Occipital lobe (tissue), 1 donor: ENCODE measurements at regions not wholly inside any gene's neighbourhood (a gene's known extent, or its start where the extent isn't known, plus 50 kb on each side); places are given as distances from the start of the nearest gene placed in this dataset.

Experiments
- DNase-seq: peaks from one replicate; lab custom pipeline; 2025; lab: John Stamatoyannopoulos, UW

- DNase-seq = no peak
These were observed 52.8 kb upstream of the FBXL7 start for GRCh38 chr5:15447209-15447608.

DNA sequence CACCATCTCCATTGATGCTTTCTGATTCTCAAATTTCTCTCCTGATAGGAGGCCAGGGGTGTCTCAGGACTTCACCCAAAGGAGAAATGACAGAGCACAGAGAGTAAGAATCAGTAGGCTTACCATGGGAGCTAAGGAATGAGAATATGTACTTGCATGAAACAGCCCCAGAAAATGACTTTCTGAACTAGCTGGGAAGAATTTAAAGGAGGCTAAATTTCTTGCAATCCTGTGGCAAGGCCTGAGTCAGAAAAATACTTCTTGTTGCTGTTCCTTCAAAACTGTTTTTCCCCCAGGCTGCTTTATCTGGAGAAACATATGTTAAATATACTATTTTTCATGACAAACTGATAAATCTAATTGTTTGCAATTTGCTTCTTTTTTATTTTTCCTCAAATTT lies 53.4 kb upstream of the FBXL7 start:
- DNase-seq = no peak

DNA sequence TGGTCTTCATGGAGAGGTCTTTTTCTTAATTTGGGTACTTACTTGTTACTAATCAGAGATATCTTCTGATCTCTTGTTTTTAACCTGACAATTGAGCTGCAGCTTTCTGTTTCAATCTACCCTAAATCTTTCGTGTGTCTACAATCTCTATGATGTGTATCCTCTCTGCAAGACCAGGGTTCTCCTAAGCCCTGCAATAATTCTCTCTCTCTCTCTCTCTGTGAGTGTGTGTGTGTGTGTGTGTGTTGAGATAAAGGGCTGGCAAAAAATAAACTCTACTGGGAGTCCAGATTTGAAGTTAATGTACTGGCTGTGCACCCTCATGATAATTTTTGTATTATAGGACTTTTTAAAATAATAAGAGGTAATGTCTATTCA lies 57.8 kb upstream of the FBXL7 start:
- DNase-seq = no peak

DNA sequence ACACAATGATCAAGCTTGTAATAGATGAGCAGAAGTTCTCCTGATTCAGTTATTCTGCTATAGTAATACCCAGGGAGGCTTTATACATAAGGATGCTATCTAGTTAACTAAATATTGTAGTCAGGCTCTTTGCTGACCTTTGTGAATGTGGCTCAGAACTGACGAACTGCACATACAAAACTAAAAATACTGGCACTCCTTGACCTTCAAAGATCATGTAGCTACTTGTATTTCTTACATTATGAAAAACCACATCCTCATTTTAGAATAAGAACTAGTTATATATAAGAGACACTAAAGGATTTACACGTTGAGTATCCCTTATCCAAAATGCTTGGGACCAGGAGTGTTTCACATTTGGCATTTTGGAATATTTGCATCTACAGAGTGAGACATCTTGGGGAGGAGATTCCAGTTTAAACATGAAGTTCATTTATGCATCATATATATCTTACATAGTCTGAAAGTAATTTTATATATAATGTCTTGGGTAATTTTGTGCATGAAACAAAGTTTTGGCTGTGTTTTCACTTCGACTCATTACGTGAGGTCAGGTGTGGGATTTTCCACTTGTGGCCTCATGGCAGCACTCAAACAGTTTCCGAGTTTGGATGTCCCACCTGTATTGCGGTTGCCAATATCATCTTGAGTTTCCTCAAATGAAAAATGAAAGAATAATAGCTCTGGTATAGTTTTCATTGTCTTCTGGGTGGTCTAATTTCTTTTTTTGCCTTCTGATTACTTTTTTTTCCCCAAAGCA lies 58.4 kb upstream of the FBXL7 start:
- no peak for DNase-seq

DNA sequence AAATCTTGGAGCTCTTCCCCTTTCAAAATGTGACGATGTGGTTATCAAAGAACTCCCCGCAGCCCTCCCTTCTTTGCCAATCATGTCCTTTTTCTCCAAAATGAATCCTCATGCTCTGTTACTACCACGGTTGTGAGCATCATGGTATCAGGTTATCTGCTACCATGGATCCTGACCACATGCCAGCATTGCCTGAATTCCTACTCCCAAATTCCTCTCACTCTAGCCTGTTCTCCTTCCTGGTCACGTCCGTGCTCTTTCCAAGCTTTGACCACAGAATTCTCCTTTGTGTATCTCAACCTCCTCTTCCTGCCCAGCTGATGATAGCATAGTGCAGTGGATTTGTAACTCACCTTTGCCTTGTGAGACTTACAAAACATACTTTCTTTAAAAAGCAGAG lies 59.5 kb upstream of the FBXL7 start:
- DNase-seq = no peak

GRCh38 chr5:15439801-15440200 lies 60.2 kb upstream of the FBXL7 start:
- no peak for DNase-seq

- DNase-seq = no peak
These were observed 66.3 kb upstream of the FBXL7 start for GRCh38 chr5:15433709-15434108.

GRCh38 chr5:15431923-15432322 lies 68.1 kb upstream of the FBXL7 start:
- DNase-seq = no peak

DNA sequence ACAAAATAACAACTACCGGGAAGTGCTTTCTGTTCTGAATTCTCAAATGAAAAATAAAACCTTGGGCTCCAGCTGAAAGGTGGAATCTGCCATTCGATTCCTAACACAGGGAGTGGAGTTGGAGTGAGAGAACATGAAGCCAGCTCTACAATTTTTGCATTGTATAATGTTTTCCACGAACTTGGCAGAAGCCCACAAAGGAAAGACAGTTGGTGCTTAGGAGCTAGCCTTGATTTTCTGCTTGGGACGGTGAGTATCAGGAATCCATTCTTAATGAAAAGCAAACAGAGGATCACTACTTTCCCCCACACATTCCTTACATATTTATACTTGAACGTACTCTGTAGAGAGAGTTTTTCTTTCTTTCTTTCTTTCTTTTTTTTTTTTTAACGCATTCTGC lies 74.2 kb upstream of the FBXL7 start:
- DNase-seq = no peak

DNA sequence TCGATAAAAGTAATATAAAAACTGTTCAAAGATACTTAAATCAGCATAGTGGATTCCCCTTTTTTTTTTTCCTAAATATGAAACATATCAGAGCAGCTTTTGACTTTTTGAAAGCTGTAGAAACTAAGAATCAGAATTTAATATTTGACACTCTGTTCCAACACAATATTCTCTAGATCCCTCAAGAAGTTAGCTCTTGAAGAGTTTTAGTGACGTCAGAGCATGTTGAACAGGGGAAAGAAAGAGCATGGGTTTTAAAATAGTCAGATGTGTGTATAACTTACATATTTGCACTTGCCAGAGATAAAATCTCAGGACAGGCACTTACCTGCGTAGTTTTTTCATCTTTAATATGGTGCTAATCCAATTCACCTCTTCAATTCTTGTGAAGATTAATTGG lies 75.2 kb upstream of the FBXL7 start:
- DNase-seq = no peak

DNA sequence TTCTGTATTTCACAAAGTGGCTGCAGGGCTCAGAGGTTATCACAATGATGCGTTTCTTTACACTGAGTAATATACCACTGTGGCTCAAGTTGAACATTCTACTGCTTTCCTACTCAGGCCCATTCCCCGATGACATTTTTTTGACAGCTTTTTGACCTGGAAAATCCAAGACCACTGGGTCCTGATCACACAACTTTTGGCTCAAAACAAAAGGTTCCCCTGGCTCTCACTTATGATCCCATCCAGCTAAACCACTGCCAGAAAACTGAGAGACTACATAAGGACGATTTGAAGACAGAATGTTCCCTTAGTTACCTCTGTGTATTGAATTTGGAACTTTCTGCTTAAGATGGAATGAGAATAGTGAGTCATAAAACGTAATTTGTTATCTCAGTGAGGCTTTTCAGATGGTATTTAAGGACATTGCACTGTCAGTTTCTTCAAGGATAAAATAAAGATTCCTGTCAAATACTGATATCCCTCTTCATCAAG lies 78.0 kb upstream of the FBXL7 start:
- DNase-seq = no peak

- no peak for DNase-seq
These were observed 78.6 kb upstream of the FBXL7 start for GRCh38 chr5:15421381-15421780.

DNA sequence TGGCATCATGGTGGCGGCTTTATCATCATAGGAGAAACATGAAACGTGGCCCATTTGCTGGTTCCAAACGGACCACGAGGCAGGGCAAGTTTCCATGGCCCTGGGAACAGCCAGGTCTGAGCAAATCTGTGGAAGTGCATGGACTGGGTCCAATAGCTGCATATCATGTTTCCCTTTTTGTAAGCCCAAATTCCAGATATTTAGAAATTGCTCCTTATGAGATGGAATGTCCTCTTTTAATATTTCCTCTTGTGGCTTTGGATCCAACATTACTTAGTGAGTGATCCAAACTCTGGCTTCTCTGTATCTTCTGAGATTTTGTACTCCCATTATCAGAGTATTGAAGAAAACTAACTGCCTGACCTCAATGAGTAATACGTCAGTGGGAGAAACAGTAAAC lies 79.8 kb upstream of the FBXL7 start:
- no peak for DNase-seq

- DNase-seq = no peak
These were observed 82.8 kb upstream of the FBXL7 start for GRCh38 chr5:15417156-15417555.

- DNase-seq = no peak
These were observed 93.5 kb upstream of the FBXL7 start for GRCh38 chr5:15406478-15406877.

- no peak for DNase-seq
These were observed 106.8 kb upstream of the FBXL7 start for GRCh38 chr5:15393146-15393545.

DNA sequence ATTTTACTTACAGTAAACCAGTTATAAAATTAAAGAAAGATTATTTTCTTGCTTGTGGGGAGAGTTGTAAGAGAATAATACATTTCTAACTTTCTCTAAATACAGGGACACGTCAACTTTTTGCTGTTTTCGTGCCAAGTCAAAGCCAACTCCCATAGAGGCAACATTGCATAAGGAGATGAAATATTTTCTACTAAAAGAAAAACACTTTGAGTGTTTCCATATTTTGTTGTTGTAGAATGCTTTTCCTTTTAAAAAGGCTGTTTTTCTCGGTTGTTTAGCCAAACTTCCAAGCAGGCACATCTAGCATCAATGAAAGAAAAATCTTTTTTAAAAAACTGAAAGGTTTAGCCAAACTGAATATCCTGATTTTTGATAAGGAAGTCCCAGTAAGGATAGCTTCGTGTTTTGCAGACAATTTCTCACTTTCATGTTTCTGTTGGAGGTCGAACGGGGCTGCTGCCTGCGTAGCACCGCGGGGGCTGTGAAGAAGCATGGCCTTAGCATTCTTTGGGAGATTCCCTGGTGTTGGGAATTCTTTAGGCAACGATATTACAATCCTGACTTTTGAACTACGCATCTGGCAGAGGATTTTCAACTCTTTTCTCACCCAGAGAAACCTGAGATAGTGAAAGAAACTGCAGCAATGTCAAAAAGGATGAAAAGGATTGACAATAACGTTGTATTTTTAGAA lies 108.1 kb upstream of the FBXL7 start:
- DNase-seq = no peak

GRCh38 chr5:15388866-15389265 lies 111.1 kb upstream of the FBXL7 start:
- no peak for DNase-seq

- no peak for DNase-seq
These were observed 112.0 kb upstream of the FBXL7 start for GRCh38 chr5:15387931-15388524.

GRCh38 chr5:15386122-15386521 lies 113.9 kb upstream of the FBXL7 start:
- DNase-seq = no peak

- no peak for DNase-seq
These were observed 114.4 kb upstream of the FBXL7 start for GRCh38 chr5:15385553-15385952.

GRCh38 chr5:15385037-15385436 lies 114.9 kb upstream of the FBXL7 start:
- no peak for DNase-seq

GRCh38 chr5:15384581-15384980 lies 115.4 kb upstream of the FBXL7 start:
- no peak for DNase-seq
